GM15510 (cell line): ENCODE measurements at regions not wholly inside any gene's neighbourhood (a gene's known extent, or its start where the extent isn't known, plus 50 kb on each side); places are given as distances from the start of the nearest gene placed in this dataset.

Experiments
- POLR2A ChIP-seq: IDR thresholded peaks from 3 replicates; pipeline ENCODE4 v1.6.1; 2011; ENCODE audit warnings: borderline replicate concordance; ENCODE audit not compliant: insufficient read length; ENCODE audit errors: extremely low read depth

DNA sequence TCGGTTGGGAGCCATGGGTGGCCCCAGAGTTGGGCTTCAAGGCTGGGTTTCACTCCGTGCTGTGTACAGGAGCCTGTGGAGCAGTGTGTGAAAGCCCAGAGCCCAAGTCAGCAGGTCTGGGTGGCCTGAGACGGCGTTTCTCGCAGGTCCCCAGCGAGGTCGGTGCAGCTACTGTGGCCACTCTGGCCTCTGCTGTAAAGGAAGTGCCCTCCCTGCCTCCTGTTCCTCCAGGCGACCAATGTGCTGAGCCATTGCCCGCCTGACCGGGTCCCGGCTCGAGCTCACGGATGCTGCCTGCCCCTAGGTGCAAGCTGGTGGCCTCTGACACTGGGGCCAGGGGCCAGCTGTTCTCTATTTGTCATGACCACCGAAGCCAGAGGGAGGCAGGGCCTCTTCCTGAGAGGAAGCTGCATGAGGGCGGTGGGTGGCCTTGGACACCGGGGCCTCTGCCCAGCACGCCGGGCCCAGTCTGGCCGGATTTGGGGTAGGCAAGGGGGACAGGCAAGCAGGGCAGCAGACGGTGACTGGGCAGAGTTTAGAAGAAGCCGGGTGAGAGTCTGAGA is 170.9 kb downstream of the IRF8 start:
- no peak for TF ChIP-seq POLR2A

DNA sequence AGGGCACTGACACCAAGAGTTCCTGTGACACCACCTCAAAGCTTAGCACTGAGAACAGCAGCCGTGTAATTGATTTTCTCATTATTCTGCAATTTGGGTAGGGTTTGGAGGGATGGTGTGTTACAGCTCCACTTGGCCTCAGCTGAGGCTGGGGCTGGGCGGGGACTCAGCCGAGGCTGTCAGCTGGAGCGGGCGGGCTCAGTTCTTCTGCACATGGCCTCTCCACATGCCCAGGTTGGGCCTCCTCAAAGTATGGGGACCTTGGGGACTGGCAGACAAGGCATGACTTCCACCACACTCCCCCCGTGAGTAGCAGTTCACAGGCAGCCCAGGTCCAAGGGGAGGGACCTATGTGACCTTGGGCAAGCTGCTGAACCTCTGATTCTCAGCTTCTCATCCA is 171.5 kb downstream of the IRF8 start:
- no peak for TF ChIP-seq POLR2A

GRCh38 chr16:86070971-86071370 is 172.0 kb downstream of the IRF8 start:
- no peak for TF ChIP-seq POLR2A

DNA sequence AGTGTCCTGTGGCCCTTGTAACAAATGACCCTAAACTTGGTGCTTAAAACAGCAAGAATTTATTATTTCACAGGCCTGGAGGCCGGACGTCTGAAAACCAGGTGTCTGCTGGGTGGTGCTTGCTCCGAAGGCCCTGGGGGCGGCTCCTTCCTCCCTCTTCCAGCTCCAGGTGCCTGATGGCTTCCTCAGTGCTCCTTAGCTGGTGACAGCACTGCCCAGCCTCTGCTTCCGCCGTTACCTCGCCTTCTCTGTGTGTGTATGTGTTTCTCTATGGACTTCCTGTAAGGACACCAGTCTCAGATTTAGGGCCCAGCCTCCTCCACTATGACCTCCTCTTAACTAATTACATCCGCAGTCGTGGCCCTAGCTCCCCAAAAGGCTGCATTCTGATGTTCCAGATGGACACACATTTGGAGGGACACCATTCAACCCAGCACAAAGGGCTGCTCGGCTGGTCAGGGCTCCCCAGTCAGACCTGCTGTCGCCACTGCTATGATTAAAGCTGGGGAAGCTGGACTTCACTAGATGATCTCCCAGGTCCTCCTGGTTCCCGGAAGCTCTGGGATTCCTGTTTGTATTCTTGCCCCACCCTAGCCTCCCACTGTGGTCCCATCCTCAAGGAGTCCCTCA is 172.8 kb downstream of the IRF8 start:
- no peak for TF ChIP-seq POLR2A

- no peak for TF ChIP-seq POLR2A
These were observed 173.6 kb downstream of the IRF8 start for GRCh38 chr16:86072328-86073102.

DNA sequence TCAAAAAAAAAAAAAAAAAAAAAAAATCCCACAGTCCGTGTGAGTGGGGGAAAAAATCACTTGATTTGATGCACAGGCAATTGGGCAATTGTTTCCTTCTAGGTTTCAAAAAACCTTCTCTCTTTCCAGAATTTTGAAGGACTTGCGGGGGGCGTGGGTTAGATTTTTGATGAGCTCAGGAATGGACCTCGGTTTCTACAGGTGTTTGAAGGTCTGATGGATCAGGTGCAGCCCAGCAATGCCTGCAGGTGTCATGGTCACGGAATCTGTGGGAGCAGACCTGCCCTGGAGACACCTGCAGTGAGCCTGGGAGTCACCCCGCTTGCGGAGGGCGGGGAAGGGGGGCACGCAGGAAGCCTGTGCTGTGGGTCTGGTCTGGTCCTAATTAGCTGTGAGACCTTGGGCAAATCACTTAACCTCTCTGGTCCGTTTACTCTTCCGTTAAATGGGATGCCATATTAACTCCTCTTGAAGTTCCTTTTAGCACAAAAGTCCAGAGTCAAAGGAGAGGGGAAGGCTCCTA is 174.2 kb downstream of the IRF8 start:
- TF ChIP-seq POLR2A: no peak

GRCh38 chr16:86073763-86074493 is 175.0 kb downstream of the IRF8 start:
- no peak for TF ChIP-seq POLR2A

DNA sequence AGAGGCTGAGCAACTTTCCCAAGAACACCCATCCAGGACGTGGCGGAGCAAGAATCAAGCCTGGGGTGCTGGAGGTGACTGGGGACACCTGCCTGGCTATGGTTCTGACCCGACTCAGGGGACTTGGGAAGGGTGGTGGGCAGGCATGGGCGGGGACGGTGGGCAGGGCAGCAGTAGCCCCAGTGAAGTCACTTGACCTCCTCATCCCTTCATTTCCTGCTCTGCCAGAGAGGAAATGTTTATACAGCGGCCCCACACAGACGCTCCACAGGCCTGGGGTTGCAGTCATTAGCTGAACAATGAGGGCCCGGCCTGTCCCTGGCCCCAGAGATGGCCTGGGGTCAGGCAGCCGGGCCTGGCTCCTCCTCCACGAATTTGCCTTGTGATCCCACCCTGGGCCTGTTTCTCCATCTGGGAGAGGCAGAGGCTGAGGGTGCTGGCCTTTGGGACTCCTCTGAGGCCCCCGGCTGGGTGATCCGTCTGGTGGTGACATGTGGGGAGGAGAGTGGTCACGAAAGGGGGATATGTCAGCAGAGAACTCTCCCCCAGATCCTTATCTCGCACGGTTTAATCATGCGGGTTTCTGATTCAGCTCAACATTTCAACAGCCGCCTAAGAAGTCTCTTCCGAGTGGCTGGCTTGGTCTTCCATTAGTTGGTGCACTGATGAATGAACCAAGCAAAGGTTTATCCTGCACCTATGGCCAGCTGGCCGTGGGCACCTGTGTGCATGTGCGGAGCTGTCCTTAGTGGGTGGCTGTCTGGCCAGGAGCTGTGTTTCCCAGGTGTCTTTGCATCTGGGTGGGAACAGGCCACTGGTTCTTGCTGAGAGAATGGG is 175.9 kb downstream of the IRF8 start:
- TF ChIP-seq POLR2A: no peak

DNA sequence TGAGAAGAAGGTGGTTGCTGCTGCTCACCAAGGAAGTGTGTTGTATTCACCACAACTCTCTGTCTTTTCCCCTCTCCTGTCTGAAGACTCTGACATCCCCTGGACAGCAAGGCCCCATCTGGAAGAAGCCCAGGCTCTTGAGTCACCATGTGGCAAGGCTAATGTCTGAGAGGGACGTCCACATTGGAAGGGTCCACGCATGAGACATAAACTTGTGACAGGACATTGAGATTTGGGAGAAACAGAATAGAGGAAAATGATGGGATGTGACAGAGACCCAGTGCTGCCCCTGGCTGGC is 176.5 kb downstream of the IRF8 start:
- TF ChIP-seq POLR2A: no peak

- no peak for TF ChIP-seq POLR2A
These were observed 177.0 kb downstream of the IRF8 start for GRCh38 chr16:86075839-86076440.

DNA sequence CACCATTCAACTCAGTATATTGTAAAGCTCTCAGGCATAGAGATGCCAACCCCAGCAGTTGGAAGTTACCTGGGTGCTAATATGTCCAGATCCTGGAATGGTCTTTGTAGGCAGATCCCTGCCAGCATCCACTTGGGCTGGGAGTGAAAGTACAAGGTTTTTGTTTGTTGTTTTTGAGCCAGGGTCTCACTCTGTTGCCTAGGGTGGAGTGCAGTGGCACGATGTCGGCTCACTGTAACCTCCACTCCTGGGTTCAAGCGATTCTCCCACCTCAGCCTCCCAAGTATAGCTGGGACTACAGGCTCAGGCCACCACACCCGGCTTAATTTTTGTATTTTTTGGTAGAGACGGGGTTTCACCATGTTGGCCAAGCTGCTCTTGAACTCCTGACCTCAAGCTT is 177.6 kb downstream of the IRF8 start:
- TF ChIP-seq POLR2A: no peak

DNA sequence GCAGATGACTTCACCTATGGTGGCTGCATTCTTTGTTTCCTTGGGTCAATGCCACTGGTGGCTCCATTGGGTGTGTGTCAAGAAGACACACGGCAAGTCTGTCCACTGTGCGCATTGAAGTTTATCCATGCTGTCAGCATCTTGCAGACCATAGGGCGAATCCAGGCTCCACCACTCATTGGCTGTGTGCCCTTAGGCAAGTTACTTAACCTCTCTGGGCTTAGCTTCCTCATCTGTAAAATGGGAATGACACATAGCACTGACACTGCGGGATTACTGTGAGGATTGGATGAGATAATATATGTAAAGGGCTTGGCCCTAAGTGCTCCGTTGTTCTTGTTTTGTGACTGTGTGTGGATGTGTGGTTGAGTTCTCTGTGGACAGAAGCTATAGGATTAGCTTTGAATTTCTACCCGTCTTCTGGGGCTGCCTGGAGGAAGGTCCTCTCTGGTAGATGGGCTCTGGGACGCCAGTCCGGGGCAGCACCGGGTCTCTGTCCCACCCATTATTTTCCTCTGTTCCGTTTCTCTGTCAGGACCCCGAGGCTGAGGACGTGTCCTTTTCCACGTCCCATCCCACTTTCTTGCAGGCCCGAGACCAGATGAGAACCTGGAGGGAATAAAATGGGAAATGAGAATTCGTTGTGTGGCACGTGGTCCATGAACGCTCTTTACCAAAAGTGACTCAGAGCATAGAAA is 178.4 kb downstream of the IRF8 start:
- TF ChIP-seq POLR2A: no peak

DNA sequence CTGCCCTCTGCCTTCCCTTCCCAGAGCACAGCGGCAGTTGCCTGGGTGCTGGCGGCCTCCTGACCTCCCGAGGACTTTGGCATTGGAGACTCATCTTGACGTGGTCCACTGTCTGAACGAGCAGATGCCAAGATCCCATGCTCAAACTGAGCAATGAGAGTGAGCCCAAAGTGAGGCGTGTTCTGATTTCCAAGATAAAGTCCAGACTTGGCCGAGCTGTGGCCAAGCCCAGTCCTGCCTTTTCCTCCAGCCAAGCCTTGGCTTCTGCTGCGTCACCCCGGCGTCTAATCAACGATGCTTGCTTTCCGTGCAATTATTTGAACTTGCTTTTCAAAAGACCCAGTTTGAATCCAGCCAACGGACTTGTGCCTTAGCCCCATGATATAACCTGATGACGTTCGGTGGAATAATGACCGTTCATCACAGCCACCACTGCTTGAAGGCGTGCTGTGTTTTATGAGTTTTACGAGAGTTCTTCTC is 179.2 kb downstream of the IRF8 start:
- no peak for TF ChIP-seq POLR2A
